PC-3 (cell line): ENCODE measurements at regions not wholly inside any gene's neighbourhood (a gene's known extent, or its start where the extent isn't known, plus 50 kb on each side); places are given as distances from the start of the nearest gene placed in this dataset.
"Not testable (repeated sequence)": the region's sequence is repeated elsewhere in the genome, so short reads cannot be mapped to it uniquely, and the experiment has no call there.

Experiments used
- ATAC-seq: fragments of 200-7000 bp; cut with Tn5 transposase; 2 replicates; pipeline ENCODE4 v1.9.1; 2020; ENCODE audit warnings: mild to moderate bottlenecking, moderate library complexity
- BruUV-seq: library from RNA; stranded (reverse); fragments of 400-500 nt; replicated peaks from 2 replicates; lab custom pipeline; 2021; lab: Mats Ljungman, UMichigan
- CTCF ChIA-PET: fragments of 300-600 bp; sonication (Branson Sonifier 250); formaldehyde crosslinking; loops from one replicate; lab custom pipeline; 2022; ENCODE audit warnings: antibody characterized with exemption; lab: Charles Lee
- POLR2A ChIA-PET: fragments of 300-600 bp; sonication (Branson Sonifier 250); formaldehyde crosslinking; loops from one replicate; lab custom pipeline; 2022; ENCODE audit warnings: antibody characterized with exemption; ENCODE audit not compliant: unreplicated experiment; lab: Charles Lee
- DNase-seq: peaks from one replicate; pipeline ENCODE4 v3.0.0-alpha.2; 2015
- H2AFZ ChIP-seq: fragments of 300-600 bp; sonication (generic); 2 replicates; pipeline ENCODE4 v1.6.0; 2016; ENCODE audit warnings: antibody characterized with exemption, low read length
- H3F3A ChIP-seq: fragments of 300-600 bp; sonication (generic); one replicate; pipeline ENCODE4 v1.6.0; 2017; ENCODE audit warnings: antibody characterized with exemption, low read length, control low read depth, mild to moderate bottlenecking; ENCODE audit not compliant: unreplicated experiment
- H3K27ac ChIP-seq: fragments of 300-600 bp; sonication (generic); 2 replicates; pipeline ENCODE4 v1.5.1; 2016; ENCODE audit warnings: mild to moderate bottlenecking, low read length
- H3K27me3 ChIP-seq: fragments of 300-600 bp; sonication (generic); 2 replicates; pipeline ENCODE4 v1.6.1; 2016; ENCODE audit warnings: low read length, mixed read lengths
- H3K36me3 ChIP-seq: fragments of 300-600 bp; sonication (generic); 2 replicates; pipeline ENCODE4 v1.6.1; 2016; ENCODE audit warnings: low read depth, mixed run types, low read length, mixed read lengths
- H3K4me1 ChIP-seq: fragments of 300-600 bp; sonication (generic); 2 replicates; pipeline ENCODE4 v1.5.1; 2016; ENCODE audit warnings: low read length; ENCODE audit not compliant: insufficient read depth
- H3K4me2 ChIP-seq: fragments of 300-600 bp; sonication (generic); 2 replicates; pipeline ENCODE4 v1.6.0; 2016; ENCODE audit warnings: low read length
- H3K4me3 ChIP-seq: fragments of 300-600 bp; sonication (generic); 2 replicates; pipeline ENCODE4 v1.5.1; 2016; ENCODE audit warnings: mild to moderate bottlenecking, low read length, mixed read lengths
- H3K79me2 ChIP-seq: fragments of 300-600 bp; sonication (generic); 2 replicates; pipeline ENCODE4 v1.6.1; 2017; ENCODE audit warnings: low read length, mixed read lengths
- H3K9ac ChIP-seq: fragments of 300-600 bp; sonication (generic); 2 replicates; pipeline ENCODE4 v1.6.0; 2016; ENCODE audit warnings: mild to moderate bottlenecking, low read length
- H3K9me2 ChIP-seq: fragments of 300-600 bp; sonication (generic); replicated peaks from 2 replicates; pipeline ENCODE4 v1.6.1; 2016; ENCODE audit warnings: mixed run types, low read length, mixed read lengths
- H3K9me3 ChIP-seq: fragments of 300-600 bp; sonication (generic); 2 replicates; pipeline ENCODE4 v1.6.1; 2016; ENCODE audit warnings: low read length, mixed read lengths
- H4K20me1 ChIP-seq: fragments of 300-600 bp; sonication (generic); 2 replicates; pipeline ENCODE4 v1.6.1; 2016; ENCODE audit warnings: low read length, mixed read lengths
- CTCF ChIP-seq: fragments of 300-600 bp; sonication (generic); conservative IDR thresholded peaks from 2 replicates; pipeline ENCODE4 v1.5.1; 2017; ENCODE audit warnings: antibody characterized with exemption, low read depth, mild to moderate bottlenecking, low read length
- EZH2 ChIP-seq: fragments of 300-600 bp; sonication (generic); IDR thresholded peaks from one replicate; pipeline ENCODE4 v1.6.1; 2017; ENCODE audit warnings: antibody characterized with exemption, mild to moderate bottlenecking, low read length; ENCODE audit not compliant: unreplicated experiment
- EZH2phosphoT487 ChIP-seq: fragments of 300-600 bp; sonication (generic); IDR thresholded peaks from 2 replicates; pipeline ENCODE4 v1.6.1; 2018; ENCODE audit warnings: mild to moderate bottlenecking, antibody characterized with exemption, low read length, borderline replicate concordance
- intact Hi-C: fragments of 100-400 bp; cut with micrococcal nuclease; formaldehyde crosslinking; loops from 2 replicates; pipeline ENCODE4 v1.9.0; 2023

DNA sequence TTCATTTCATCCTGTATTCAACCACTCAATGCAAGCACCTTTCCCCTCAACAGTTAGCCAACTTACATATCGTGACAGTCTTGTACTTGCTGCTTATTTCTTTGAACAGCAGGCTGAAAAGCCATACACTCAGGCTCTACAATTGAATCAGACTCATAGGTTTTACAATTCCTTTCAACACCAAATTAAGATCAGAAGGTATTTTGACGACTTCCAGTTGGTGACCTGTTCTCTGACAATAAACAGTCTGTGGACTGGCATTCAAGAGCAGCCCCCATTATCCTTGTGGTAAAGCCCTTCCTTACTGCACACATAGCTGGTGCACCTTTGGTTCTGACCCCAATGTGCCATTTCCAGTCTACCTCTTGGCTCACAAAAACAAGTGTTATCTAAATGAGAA is 140.0 kb upstream of the MB21D2 start:
- Histone ChIP-seq H3K9me2 (no peaks in the 10 kb centered on the region), H3F3A (no peaks in the 10 kb centered on the region), H3K27ac (no peak overlapping the region), H3K4me2 (no peak overlapping the region), H3K27me3 (peaks cover 79% of the 10 kb centered on the region), H3K4me3 (no peak overlapping the region), H3K9me3 (no peaks in the 10 kb centered on the region), H2AFZ (no peak overlapping the region), H3K9ac (no peak overlapping the region), H4K20me1 (no peaks in the 10 kb centered on the region), H3K4me1 (no peaks in the 10 kb centered on the region), H3K79me2 (no peaks in the 10 kb centered on the region), H3K36me3 (no peaks in the 10 kb centered on the region)
- ChIA-PET POLR2A (no interaction called here), CTCF (no interaction called here)
- no TSS peak for BruUV-seq
- DNase-seq (no peak), ATAC-seq (no peak)
- intact Hi-C loops = no loop called here
- TF ChIP-seq EZH2phosphoT487 (no peak), CTCF (no peak), EZH2 (no peak)

GRCh38 chr3:193060748-193061546 is 143.3 kb upstream of the MB21D2 start:
- Histone ChIP-seq H3K36me3 (no peaks in the 10 kb centered on the region), H3K27me3 (peaks cover 84% of the 10 kb centered on the region), H2AFZ (no peak overlapping the region), H3K4me2 (no peak overlapping the region), H3K4me1 (no peaks in the 10 kb centered on the region), H3K9me3 (no peaks in the 10 kb centered on the region), H3F3A (no peaks in the 10 kb centered on the region), H3K9me2 (no peaks in the 10 kb centered on the region), H4K20me1 (no peaks in the 10 kb centered on the region), H3K79me2 (no peaks in the 10 kb centered on the region), H3K4me3 (no peak overlapping the region), H3K9ac (no peak overlapping the region), H3K27ac (no peak overlapping the region)
- TF ChIP-seq EZH2 (no peak), CTCF (no peak), EZH2phosphoT487 (no peak)
- CTCF ChIA-PET = no interaction called here
- POLR2A ChIA-PET = no interaction called here
- BruUV-seq = no TSS peak
- intact Hi-C loops = no loop called here
- DNase-seq (no peak), ATAC-seq (no peak)

DNA sequence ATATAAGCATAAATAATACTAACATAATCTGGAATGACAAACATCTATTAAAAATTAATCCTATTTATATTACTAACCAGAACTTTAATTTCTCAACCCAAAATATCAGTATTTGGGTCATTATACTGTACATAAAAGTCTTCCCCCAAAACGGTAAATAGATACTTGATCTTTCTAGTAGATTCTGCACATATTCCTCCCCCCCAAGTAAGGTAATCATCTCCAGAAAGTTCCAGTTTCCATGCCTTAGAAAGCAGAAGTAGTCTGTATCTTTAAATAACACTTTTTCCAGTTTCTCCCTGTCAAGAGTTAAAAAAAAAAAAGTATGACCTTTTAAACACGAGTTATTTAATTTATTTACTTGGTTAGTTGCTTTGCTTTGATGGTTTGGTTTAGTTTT is 150.7 kb upstream of the MB21D2 start:
- Histone ChIP-seq H3K4me2 (no peak overlapping the region), H3K9me2 (no peaks in the 10 kb centered on the region), H3K27me3 (peaks cover 67% of the 10 kb centered on the region), H3K27ac (no peak overlapping the region), H3K4me3 (no peak overlapping the region), H3K9me3 (no peaks in the 10 kb centered on the region), H3K9ac (no peak overlapping the region), H3K4me1 (no peaks in the 10 kb centered on the region), H3K36me3 (no peaks in the 10 kb centered on the region), H3K79me2 (no peaks in the 10 kb centered on the region), H3F3A (no peaks in the 10 kb centered on the region), H4K20me1 (no peaks in the 10 kb centered on the region), H2AFZ (no peak overlapping the region)
- intact Hi-C loops = no loop called here
- POLR2A ChIA-PET = no interaction called here
- no TSS peak for BruUV-seq
- TF ChIP-seq CTCF (no peak), EZH2phosphoT487 (no peak), EZH2 (no peak)
- CTCF ChIA-PET = no interaction called here
- DNase-seq = no peak
- ATAC-seq = no peak

DNA sequence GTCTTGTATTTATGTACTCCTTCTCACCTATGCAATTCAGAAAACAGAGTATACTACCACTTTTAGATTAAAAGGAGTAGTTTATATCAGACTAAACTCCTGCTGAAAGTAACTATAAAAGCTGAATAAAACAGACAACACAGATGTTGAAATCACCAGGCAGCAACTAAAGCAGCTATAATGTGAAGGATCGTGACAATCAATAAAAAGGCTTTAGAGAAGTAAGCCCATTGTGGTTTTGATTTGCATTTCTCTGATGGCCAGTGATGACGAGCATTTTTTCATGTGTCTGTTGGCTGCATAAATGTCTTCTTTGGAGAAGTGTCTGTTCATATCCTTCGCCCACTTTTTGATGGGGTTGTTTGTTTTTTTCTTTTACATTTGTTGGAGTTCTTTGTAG is 152.1 kb upstream of the MB21D2 start:
- H3K9me2 ChIP-seq, H3K36me3 ChIP-seq, CTCF ChIA-PET: not testable (repeated sequence)

More for the DNA sequence above, 152.1 kb upstream of the MB21D2 start:
- POLR2A ChIA-PET, H3K27ac ChIP-seq, intact Hi-C loops, H3K9me3 ChIP-seq, H3K9ac ChIP-seq, BruUV-seq, H3K4me1 ChIP-seq, H3F3A ChIP-seq, H3K79me2 ChIP-seq, H3K4me3 ChIP-seq, H3K4me2 ChIP-seq, H2AFZ ChIP-seq, H4K20me1 ChIP-seq, ATAC-seq, DNase-seq: not testable (repeated sequence)
- H3K27me3 ChIP-seq = peaks cover 62% of the 10 kb centered on the region
